ENCODE measurements at regions not wholly inside any gene's neighbourhood (a gene's known extent, or its start where the extent isn't known, plus 50 kb on each side); places are given as distances from the start of the nearest gene placed in this dataset.

DNA sequence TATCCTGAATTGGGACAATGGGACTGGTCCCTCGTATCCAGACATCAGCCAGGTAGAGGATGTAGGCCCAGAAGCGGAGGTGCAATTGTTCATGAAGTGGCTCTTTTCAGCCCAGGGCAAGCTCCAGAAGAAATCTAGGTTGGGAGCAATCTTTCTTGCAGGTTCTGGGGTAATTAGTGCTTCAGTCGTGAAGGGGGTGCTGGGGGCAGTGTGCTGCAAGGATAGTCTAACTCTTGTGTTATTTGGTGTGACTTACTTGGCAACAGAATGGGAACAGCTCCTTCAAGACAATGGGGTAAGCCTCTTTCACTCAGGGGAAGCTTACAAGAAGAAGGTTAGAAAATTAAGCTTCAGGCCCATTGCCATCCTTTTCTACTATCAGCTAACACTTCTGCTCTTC, 273.0 kb downstream of the DIPK2A start:
- Histone ChIP-seq H3K36me3 (ENCODE audit: control insufficient read depth, insufficient read depth, low read length) (no peaks in the 10 kb centered on the region), H3K27me3 (ENCODE audit: control insufficient read depth, insufficient read depth, low read length, poor library complexity, severe bottlenecking) (no peaks in the 10 kb centered on the region), H3K9ac (ENCODE audit: extremely low read depth, low read length, poor library complexity, severe bottlenecking) (no peak overlapping the region), H3K27ac (ENCODE audit: low read depth, low read length) (no peak overlapping the region), H3K4me3 (ENCODE audit: low read length) (no peak overlapping the region), H3K4me1 (ENCODE audit: control insufficient read depth, insufficient read depth, low read length) (no peaks in the 10 kb centered on the region), H3K9me3 (ENCODE audit: control insufficient read depth, low read length) (no peaks in the 10 kb centered on the region)
- H3K4me1 Mint-ChIP-seq, result no peaks in the 10 kb centered on the region
- H3K36me3 Mint-ChIP-seq (ENCODE audit: low read depth), result no peaks in the 10 kb centered on the region
- H3K27me3 Mint-ChIP-seq (ENCODE audit: insufficient read depth), result no peaks in the 10 kb centered on the region
- H3K4me3 Mint-ChIP-seq, result no peak overlapping the region
- WGBS, 2 experiments (ENCODE audit: insufficient coverage in 1 of 2, insufficient read length in 1 of 2), result 80% methylated on average over 3 of the region's 3 CpGs; no CpG with 5 or more reads in 1 of the 2 experiments
- peak; percentile 54 for DNase-seq
- H3K9me3 Mint-ChIP-seq, result no peaks in the 10 kb centered on the region
- H3K27ac Mint-ChIP-seq, result no peak overlapping the region
- TF ChIP-seq, protein P1, sequence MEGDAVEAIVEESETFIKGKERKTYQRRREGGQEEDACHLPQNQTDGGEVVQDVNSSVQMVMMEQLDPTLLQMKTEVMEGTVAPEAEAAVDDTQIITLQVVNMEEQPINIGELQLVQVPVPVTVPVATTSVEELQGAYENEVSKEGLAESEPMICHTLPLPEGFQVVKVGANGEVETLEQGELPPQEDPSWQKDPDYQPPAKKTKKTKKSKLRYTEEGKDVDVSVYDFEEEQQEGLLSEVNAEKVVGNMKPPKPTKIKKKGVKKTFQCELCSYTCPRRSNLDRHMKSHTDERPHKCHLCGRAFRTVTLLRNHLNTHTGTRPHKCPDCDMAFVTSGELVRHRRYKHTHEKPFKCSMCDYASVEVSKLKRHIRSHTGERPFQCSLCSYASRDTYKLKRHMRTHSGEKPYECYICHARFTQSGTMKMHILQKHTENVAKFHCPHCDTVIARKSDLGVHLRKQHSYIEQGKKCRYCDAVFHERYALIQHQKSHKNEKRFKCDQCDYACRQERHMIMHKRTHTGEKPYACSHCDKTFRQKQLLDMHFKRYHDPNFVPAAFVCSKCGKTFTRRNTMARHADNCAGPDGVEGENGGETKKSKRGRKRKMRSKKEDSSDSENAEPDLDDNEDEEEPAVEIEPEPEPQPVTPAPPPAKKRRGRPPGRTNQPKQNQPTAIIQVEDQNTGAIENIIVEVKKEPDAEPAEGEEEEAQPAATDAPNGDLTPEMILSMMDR (conservative IDR thresholded peaks at IDR 0.05), result peak; percentile 53

DNA sequence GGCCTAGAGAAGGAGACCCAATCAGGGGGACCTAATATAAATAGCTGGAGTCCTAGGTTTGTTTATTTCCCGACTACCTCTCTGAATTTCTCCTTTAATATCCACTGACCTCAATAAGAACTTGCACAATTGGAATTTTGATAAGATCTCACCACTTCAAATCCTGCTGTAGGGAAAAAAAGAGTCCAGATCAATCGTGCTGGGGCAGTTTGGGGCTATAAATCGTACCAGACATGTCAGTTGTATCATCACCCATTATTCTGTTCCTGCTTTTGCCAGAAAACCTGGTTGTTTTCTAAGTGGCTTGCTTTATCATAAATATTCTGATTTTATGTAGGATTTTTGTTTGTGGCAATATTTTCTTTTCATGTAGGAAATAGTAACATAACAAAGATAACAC, 281.3 kb downstream of the DIPK2A start:
- TF ChIP-seq, protein P1 (conservative IDR thresholded peaks at IDR 0.05), result no peak
- H3K36me3 Mint-ChIP-seq (ENCODE audit: low read depth), result no peaks in the 10 kb centered on the region
- Histone ChIP-seq H3K4me1 (ENCODE audit: control insufficient read depth, insufficient read depth, low read length) (no peaks in the 10 kb centered on the region), H3K9me3 (ENCODE audit: control insufficient read depth, low read length) (no peaks in the 10 kb centered on the region), H3K27ac (ENCODE audit: low read depth, low read length) (no peak overlapping the region), H3K4me3 (ENCODE audit: low read length) (no peak overlapping the region), H3K36me3 (ENCODE audit: control insufficient read depth, insufficient read depth, low read length) (no peaks in the 10 kb centered on the region), H3K27me3 (ENCODE audit: control insufficient read depth, insufficient read depth, low read length, poor library complexity, severe bottlenecking) (no peaks in the 10 kb centered on the region), H3K9ac (ENCODE audit: extremely low read depth, low read length, poor library complexity, severe bottlenecking) (no peak overlapping the region)
- H3K27me3 Mint-ChIP-seq (ENCODE audit: insufficient read depth), result no peaks in the 10 kb centered on the region
- H3K9me3 Mint-ChIP-seq, result no peaks in the 10 kb centered on the region
- H3K4me3 Mint-ChIP-seq, result no peak overlapping the region
- no peak overlapping the region for H3K27ac Mint-ChIP-seq
- no peaks in the 10 kb centered on the region for H3K4me1 Mint-ChIP-seq
- WGBS, 2 experiments (ENCODE audit: insufficient coverage in 1 of 2, insufficient read length in 1 of 2), result 91 to 100% methylated on average over 1 to 3 of the region's 3 CpGs
- DNase-seq, result no peak

DNA sequence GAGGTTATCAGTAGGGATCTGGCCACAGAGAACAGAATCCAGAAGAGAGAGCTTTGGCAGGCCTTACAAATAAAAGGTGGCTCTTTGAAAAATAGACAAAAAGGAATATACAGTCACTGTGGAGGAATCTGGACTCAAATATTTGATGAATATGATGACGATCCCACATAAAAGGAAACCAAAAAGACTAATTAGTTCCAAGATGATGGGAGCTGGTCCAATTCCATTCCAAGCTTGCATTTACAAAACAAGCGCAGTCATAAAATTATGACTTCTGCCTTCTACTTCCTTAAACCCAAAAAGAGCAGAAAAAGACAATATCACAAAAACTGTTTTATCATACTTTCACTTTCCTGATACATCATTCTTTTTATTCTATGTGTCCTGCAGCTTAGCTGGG, 285.8 kb downstream of the DIPK2A start:
- H3K9me3 Mint-ChIP-seq, result no peaks in the 10 kb centered on the region
- Histone ChIP-seq H3K4me3 (ENCODE audit: low read length) (no peak overlapping the region), H3K9ac (ENCODE audit: extremely low read depth, low read length, poor library complexity, severe bottlenecking) (no peak overlapping the region), H3K27ac (ENCODE audit: low read depth, low read length) (no peak overlapping the region), H3K4me1 (ENCODE audit: control insufficient read depth, insufficient read depth, low read length) (no peaks in the 10 kb centered on the region), H3K36me3 (ENCODE audit: control insufficient read depth, insufficient read depth, low read length) (no peaks in the 10 kb centered on the region), H3K9me3 (ENCODE audit: control insufficient read depth, low read length) (no peaks in the 10 kb centered on the region), H3K27me3 (ENCODE audit: control insufficient read depth, insufficient read depth, low read length, poor library complexity, severe bottlenecking) (no peaks in the 10 kb centered on the region)
- no peaks in the 10 kb centered on the region for H3K4me1 Mint-ChIP-seq
- no peak for DNase-seq
- H3K27me3 Mint-ChIP-seq (ENCODE audit: insufficient read depth), result no peaks in the 10 kb centered on the region
- WGBS, 2 experiments (ENCODE audit: insufficient coverage in 1 of 2, insufficient read length in 1 of 2), result 50% methylated on average over 2 of the region's 2 CpGs
- TF ChIP-seq, protein P1 (conservative IDR thresholded peaks at IDR 0.05), result no peak
- H3K27ac Mint-ChIP-seq, result no peak overlapping the region
- no peak overlapping the region for H3K4me3 Mint-ChIP-seq
- H3K36me3 Mint-ChIP-seq (ENCODE audit: low read depth), result no peaks in the 10 kb centered on the region
